Thoracic aorta (tissue), 2 donors: ENCODE measurements at regions not wholly inside any gene's neighbourhood (a gene's known extent, or its start where the extent isn't known, plus 50 kb on each side); places are given as distances from the start of the nearest gene placed in this dataset.

Source experiments
- ATAC-seq: fragments of 150-250 bp; one replicate; pipeline ENCODE4 v1.8.0; 2017; ENCODE audit warnings: low read depth; ENCODE audit not compliant: insufficient number of reproducible peaks, low FRiP score
- DNase-seq: peaks from one replicate; pipeline ENCODE4 v3.0.0-alpha.2; 2020; ENCODE audit warnings: low spot score
- H3K27ac ChIP-seq, 2 donors: fragments of 200-600 bp; sonication (generic); 1 replicate in 1 of 2; 2 replicates in 1 of 2; pipeline ENCODE4 v1.5.1; 2016; ENCODE audit warnings: mild to moderate bottlenecking in 2 of 2, moderate library complexity in 2 of 2
- H3K27me3 ChIP-seq: fragments of 200-600 bp; sonication (generic); replicated peaks from 2 replicates; pipeline ENCODE4 v1.6.0; 2016; ENCODE audit warnings: mild to moderate bottlenecking; ENCODE audit not compliant: insufficient read depth
- H3K36me3 ChIP-seq: fragments of 200-600 bp; sonication (generic); one replicate; pipeline ENCODE4 v1.5.1; 2016
- H3K4me1 ChIP-seq, 2 donors: fragments of 200-600 bp; sonication (generic); 1 replicate in 1 of 2; 2 replicates in 1 of 2; pipeline versions ENCODE4 v1.5.1 to v1.6.0; 2016; ENCODE audit warnings: low read depth in 2 of 2, mild to moderate bottlenecking in 1 of 2; ENCODE audit not compliant: control insufficient read depth in 1 of 2
- H3K4me3 ChIP-seq: fragments of 200-600 bp; sonication (generic); 2 replicates; pipeline ENCODE4 v1.5.1; 2016; ENCODE audit warnings: mild to moderate bottlenecking
- H3K9me3 ChIP-seq: fragments of 200-600 bp; sonication (generic); 2 replicates; pipeline ENCODE4 v1.5.1; 2016
- CTCF ChIP-seq: fragments of 200-600 bp; sonication (generic); IDR thresholded peaks from one replicate; pipeline ENCODE4 v1.5.1; 2019; ENCODE audit warnings: antibody characterized with exemption

- no peaks in the 10 kb centered on the region for H3K4me1 ChIP-seq
- no peak overlapping the region for H3K27ac ChIP-seq
- no peak for TF ChIP-seq CTCF
- no peaks in the 10 kb centered on the region for H3K36me3 ChIP-seq
- DNase-seq (no peak), ATAC-seq (no peak)
- H3K4me3 ChIP-seq: no peak overlapping the region
- peaks cover 8% of the 10 kb centered on the region for H3K9me3 ChIP-seq
- H3K27me3 ChIP-seq: no peaks in the 10 kb centered on the region
Measured at GRCh38 chr9:134533850-134534588, 107.6 kb upstream of the COL5A1 start.

DNA sequence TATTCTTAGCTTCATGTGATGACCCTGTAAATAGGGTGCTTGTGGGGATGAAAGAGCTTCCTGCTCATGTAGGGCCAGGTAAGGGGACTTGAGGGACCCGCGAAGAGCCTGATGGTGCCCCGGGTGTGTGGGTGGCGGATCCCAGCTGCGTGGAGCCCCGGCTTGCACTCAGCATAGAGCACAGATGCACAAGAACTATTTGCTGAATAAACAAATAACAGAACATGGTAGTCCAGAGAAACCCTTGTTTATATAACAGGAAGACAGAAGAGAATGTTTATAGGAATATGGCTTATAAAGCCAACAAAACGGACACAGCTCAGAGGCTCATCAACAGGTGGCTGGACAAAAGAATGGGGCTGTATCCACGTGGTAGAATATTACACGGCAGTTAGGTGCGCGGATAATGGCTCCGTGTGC lies 106.9 kb upstream of the COL5A1 start:
- no peak overlapping the region for H3K27ac ChIP-seq
- no peak for DNase-seq
- no peak overlapping the region for H3K4me3 ChIP-seq
- no peaks in the 10 kb centered on the region for H3K27me3 ChIP-seq
- peaks cover 6% of the 10 kb centered on the region for H3K9me3 ChIP-seq
- H3K4me1 ChIP-seq: no peaks in the 10 kb centered on the region
- H3K36me3 ChIP-seq: no peaks in the 10 kb centered on the region
- no peak for TF ChIP-seq CTCF
- ATAC-seq: no peak

DNA sequence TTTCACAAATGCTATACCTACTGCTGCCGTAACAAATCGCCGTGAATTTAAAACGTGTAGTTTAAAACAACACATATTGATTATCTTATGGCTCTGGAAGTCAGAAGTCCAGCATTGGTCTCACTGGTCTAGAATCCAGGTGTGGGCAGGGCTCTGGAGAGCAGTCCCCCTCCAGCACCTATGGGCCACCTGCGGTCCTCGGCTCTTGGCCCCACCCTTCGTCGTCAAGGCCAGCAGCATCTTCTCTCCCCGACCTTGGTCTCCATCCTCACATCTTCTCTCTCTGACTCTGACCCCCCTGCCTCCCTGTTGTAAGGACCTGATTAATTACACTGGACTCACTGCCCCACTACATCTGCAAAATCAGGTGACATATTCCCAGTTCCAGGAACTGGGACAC lies 106.4 kb upstream of the COL5A1 start:
- H3K27me3 ChIP-seq: no peaks in the 10 kb centered on the region
- ATAC-seq (no peak), DNase-seq (no peak)
- H3K27ac ChIP-seq: no peak overlapping the region
- no peak for TF ChIP-seq CTCF
- H3K4me3 ChIP-seq: no peak overlapping the region
- no peaks in the 10 kb centered on the region for H3K4me1 ChIP-seq
- H3K9me3 ChIP-seq: peaks cover 3% of the 10 kb centered on the region
- no peaks in the 10 kb centered on the region for H3K36me3 ChIP-seq

DNA sequence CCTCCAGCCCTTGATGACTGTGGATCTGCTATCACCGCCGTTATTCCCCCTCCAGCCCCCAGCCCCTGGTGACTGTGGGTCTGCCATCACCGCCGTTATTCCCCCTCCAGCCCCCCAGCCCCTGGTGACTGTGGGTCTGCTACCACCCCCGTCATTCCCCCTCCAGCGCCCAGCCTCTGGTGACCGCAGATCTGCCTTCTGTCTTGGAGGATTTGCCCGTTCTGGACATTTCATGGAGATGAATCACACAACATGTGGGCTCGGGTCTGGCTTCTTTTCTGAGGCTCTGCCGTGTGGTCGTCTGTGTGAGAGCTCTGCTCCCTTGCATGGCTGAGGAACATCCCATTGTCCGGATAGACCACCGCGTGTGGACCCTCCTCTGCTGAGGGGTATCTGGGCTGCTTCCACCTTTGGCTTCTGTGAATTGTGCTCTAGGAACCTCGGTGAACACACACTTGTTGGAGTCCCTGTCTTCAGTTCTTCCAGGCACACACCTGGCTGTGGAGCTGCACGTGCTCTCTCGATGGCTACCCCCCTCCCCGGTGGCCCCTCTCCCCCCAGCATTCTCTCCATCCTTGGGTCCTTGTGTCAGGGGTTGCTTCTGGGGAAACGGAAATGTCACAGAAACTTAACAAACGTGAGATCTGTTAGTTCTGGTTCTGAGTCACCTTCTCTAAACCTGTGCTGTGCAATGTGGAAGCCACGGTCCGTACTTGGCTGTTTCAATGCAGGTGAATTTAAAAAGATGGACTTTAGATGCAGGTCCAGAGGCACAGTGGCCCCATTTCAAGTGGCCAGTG lies 105.3 kb upstream of the COL5A1 start:
- H3K9me3 ChIP-seq: no peaks in the 10 kb centered on the region
- H3K27me3 ChIP-seq: no peaks in the 10 kb centered on the region
- no peak overlapping the region for H3K27ac ChIP-seq
- no peaks in the 10 kb centered on the region for H3K4me1 ChIP-seq
- no peaks in the 10 kb centered on the region for H3K36me3 ChIP-seq
- TF ChIP-seq CTCF: no peak
- DNase-seq (no peak), ATAC-seq (no peak)
- H3K4me3 ChIP-seq: no peak overlapping the region

GRCh38 chr9:134536931-134537330 lies 104.7 kb upstream of the COL5A1 start:
- DNase-seq (no peak), ATAC-seq (no peak)
- no peak for TF ChIP-seq CTCF
- Histone ChIP-seq H3K4me3 (no peak overlapping the region), H3K4me1 (no peaks in the 10 kb centered on the region), H3K9me3 (no peaks in the 10 kb centered on the region), H3K36me3 (no peaks in the 10 kb centered on the region), H3K27ac (no peak overlapping the region), H3K27me3 (no peaks in the 10 kb centered on the region)
